Activated CD4-positive, alpha-beta T cell treated with anti-CD3 and anti-CD28 coated beads, Interleukin-2, amount 50 U/mL, for 48 hours (primary cell): ENCODE measurements at regions not wholly inside any gene's neighbourhood (a gene's known extent, or its start where the extent isn't known, plus 50 kb on each side); places are given as distances from the start of the nearest gene placed in this dataset.

Experiments used
- DNase-seq, 2 experiments: peaks; one replicate each; pipeline ENCODE4 v3.0.0-alpha.2; 2020

DNA sequence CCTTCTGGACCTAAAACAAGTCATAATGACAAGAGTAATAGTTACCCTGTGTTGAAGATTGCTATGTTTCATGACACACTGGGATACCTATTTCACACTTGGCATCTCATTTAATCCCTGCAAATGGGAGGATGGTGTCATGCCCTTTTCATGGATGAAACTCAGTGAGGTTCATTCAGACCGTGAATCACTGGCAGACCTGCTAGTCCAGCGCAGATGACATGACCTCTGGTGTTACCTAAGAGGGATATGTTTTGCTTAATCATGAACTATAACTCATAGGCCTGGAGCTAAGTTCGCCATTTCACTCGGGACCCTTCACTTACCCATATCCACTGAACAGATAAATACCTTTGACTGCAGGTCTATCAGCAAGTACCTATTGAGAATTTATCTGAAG is 286.6 kb upstream of the FMN2 start:
- DNase-seq = no peak

DNA sequence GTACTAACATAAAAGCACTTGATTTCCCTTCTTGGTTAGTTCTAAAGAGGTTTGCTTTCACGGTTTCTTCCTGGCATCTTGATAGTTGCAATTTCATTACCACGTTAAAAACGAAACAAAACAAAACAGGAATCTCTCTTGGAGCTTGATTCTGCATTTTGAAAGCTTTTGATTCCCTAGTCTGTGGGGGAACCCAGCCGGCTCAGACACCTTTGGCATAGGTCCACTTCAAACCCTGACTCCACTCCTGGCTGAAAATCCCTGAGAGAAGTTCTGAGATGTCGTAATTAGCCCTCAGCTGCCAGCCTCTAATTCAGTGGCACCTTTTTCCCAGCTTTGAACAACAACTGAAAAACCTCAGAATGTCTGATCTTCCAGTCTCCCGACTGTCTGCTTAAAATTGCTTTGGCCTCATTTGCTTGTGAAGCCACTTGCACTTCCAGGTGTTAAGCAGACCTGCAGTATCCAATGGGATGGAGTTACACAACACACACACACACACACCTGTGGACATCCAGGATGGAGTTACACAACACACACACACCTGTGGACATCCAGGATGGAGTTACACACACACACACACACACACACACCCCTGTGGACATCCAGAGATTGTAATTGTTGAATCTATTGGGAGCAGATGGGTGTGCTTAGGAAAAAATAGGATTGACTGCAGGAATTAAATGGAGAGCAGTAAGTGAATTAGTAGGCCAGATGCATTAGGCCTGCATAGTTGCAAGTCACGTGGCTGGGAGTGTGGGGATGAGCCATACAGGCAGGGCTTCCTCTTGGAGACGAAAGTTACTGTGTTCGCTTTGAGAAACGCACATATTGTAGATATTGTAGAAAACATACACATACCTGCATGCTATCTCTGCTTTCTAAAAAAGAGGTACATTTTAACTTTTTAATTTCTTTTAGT is 285.6 kb upstream of the FMN2 start:
- DNase-seq = no peak

DNA sequence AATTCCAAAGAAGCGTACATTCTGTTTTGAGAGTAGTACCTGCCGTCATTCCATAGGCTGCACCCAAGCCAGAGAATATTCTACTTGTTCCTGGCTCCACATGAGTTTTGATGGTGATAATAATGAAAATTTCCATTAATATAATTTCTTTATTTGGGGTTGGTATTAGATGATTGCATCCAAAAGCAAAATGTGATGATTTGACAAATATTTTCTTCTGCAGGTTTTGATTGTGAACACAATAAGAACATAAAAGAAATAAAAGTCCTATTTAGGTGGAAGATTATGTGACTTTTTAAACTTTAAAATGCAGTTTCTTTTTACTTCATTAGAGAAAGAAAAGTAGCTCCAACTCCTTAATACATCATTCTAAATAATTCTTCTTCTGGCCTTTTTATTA is 284.8 kb upstream of the FMN2 start:
- DNase-seq = no peak

DNA sequence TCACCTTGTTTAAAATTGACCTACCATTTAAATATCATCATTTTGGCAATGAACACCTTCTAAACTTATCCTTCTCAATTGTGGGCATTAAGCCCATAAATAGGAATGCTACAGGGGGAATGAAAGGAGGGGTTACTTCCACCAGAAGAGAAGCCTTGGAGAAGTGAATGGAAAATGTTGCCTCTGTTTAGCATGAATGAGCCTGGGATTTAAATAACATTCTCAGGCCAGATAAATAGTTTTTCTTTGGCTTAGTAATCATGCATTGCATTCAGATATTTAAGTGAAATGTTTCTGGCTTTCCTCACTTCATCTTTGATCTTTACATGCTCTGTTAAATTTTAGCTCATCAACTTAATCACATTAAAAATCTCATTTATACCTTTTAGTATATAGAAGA is 284.3 kb upstream of the FMN2 start:
- DNase-seq = no peak

DNA sequence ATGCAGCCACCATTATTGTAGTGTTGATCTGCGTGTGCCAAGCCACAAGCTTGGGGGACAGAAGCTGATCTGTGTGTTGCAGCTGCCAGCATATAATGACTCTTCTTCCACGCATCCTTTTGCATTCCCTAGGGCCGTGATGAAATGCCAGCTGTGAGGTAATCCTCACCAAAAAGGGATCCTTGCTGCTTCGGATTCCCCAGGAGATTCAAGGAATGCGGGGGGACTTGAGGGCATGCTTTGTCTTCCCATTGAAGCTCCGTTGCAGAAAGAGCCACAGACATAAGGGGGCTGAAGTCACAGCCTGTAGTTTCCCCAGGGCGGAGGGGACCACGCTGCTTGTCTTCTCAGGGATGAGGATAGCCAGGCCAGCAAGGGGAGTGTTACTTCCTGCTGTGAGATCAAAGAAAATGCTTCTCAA is 281.6 kb upstream of the FMN2 start:
- DNase-seq = no peak

DNA sequence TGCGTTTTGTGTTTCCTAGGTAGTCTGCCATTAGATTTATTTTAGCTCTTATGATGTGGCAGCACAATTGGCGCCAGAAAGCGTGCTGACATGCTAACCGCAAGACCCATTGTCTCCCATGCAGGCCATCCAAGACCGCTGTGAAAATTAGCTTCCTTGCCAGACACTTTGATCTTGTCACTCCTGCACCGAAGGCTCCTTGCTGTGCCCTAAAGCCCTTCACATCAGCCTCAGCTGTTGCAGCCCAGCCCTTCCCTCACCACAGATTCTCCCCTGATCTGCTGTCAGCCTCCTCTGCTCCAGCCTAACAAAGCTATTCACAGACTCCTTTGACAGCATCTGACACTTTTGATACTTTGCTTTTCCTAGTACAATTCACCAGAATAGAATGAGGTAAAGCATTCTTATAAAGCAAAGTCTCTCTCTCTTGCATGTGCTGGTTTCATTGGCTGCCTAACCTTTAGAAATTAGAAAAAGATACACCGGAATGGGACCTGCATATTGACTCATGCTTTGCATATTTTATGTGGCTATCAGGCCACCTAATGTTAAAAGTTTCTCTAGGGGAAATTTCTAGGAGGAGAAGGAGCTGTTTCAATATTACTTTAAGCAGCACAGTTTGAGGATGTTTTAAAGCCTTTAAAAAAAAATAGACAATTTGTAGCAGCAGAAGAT is 280.3 kb upstream of the FMN2 start:
- peak; percentile 32 to 41 for DNase-seq

DNA sequence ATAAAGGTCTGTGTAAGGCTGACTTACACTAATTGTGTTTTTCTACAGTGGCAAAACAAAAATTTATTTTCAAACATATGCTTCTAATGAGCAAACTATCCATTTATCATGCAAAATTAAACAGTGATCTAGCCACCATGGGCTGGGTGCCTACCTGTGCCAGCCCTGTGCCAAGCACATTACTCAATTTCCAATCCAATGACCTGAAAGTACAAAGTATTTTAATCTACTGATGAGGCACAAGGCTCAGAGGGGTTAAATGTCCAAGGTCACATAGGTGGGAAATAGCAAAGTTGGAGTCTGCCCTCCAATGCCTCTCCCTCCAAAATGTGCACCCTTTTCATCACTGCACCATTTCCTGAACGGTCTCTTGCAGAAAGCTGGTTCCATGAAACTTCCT is 279.1 kb upstream of the FMN2 start:
- DNase-seq = no peak

DNA sequence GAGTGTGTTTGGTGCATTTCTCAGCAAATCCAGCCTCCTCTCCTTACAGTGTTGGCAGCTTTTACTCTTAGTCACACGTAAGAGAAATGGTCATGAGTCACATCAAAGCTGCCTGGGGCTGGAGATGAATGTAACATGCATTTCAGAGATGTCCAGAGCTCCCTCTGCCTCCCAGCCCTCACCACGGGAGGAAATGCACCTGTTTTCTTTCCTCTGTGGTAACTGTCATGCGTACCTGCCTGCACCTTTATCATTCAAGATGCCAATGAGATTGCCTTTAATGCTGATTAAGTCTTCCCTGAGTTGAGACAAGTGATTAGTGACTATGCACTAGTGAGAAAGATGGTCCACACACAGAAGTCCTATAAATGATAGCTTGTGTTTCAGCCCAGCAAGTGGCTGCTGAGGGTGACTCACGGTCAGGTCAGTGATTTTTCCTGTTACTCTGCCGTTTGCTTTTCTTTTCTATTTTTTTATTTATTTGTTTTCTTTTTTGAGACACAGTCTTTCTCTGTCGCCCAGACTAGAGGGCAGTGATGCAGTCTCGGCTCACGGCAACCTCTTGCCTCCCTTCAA is 277.3 kb upstream of the FMN2 start:
- peak; percentile 38 to 52 for DNase-seq

DNA sequence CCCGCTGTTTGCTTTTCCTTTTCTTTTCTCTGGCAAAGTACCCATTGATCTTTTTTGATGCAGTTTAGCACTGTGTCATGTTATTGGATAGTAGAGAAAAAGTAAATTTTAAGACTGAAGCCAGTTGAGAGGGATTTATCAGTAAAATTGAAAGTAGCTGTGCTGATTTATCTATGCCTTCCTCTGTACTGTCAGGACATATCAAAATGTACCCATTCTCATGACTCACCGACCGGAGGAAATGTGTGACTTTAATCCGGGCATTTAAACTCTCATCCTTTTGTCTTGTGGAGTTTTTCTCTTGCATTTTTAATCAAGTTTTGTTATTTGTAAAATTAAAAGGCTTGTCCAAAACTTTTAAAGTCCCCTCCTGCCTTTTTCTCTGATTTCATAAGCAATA is 276.6 kb upstream of the FMN2 start:
- DNase-seq = no peak

DNA sequence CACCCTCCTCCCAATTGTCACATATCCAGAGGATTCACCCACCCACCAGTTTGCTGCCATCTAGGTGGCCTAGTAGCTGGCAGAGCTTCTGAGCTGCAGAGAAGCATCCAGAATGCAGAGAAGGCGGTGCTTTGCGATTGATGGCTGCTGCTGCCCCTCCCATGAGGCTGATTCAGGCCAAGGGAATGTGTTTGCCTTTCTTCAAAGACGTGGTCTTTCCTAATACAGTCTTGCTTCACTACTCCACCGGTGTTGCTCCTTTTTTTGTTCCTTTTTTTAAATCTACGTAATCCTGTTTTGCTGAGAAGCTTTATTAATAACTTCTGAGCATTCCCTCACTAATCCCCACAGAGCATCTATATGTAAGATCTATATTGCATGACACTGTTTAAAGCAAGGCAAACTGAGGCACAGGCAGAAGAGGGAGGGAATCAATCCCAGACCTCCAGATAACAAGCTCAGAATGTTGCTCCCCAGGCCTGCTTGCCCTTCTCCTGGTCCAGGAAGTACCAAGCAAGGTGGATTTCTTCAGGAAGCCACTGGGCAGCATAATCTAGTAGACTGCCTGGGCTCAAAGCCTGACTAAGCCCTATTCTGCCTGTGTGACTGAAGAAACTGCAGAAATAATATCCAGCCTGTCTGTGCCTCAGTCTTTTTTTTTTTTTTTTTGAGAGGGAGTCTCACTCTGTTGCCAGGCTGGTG is 275.5 kb upstream of the FMN2 start:
- DNase-seq = no peak

DNA sequence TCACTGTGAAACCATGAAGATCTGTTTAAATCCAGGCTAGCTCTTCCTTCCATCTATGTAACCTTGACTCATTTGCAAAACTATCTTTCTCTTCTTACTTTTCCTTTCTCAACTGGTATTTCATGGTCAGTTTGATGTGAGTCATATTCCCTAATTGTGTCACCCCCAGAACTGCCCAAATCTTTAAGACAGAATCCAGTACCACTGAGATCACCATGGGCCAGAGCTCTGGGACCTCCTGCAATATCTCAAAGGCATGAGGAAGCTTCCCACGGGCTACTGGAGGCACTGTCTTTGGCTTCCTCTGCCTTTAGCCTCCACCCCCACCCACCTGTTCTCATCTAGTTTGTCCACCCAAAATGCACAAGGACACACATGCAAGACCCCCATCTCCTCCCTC is 274.4 kb upstream of the FMN2 start:
- DNase-seq = no peak

DNA sequence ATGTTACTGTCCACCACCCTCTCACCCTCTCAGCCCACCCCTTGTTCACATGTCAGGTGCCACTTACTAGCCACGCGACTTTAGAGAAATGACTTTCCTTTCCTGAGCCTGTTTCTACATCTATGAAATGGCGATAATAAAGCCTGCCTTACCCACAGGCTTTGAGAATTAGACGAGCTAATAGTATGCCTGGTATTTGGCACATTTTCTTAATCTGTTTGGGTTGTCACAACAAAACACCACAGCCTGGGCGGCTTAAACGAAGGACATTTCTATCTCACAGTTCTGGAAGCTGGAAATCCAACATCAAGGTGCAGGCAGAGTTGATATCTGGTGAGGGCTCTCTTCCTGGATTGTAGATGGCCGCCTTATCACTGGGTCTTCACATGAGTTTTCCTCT is 273.9 kb upstream of the FMN2 start:
- no peak for DNase-seq

DNA sequence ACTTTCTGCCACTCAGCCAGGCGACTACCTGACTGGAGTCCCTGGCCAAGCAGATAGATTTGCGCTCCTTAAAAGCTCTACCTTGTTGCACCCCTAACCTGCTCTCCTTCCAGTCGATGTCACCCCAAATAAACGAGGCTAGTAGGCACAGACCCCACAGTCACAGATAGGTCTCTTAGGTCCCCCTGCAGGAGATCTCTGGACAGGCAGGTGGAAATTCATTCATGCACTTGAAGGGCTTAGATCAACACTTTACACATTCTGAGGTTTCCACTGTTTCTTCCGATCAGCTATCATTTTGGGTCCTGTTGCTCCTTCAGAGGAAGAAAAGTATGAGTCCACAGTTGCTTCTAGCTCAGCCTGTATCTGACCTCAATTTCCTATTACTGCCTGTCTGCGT is 272.6 kb upstream of the FMN2 start:
- DNase-seq = no peak

DNA sequence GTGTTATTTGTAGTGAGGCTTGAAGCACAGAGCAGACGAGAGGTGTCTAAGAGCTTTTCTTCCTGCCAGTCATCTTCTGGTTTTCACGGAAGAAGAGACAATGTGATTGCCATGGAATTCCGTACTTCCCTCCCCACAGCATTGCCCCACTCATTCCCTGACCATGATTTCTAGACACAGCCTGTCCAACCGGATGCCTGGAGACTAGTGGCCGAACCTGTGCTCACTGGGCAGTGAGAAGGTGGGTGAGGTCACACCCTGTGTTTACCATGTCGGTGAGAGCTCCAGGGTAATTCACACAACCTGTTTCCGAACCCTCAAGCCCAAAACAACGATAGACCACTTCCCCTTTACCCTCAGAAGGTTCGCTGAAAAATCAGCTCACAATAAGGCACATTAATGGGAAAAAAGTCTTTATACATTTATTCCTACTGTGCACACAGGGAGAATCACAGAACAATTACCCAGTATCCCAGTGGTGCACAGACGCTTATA is 271.9 kb upstream of the FMN2 start:
- DNase-seq = no peak

DNA sequence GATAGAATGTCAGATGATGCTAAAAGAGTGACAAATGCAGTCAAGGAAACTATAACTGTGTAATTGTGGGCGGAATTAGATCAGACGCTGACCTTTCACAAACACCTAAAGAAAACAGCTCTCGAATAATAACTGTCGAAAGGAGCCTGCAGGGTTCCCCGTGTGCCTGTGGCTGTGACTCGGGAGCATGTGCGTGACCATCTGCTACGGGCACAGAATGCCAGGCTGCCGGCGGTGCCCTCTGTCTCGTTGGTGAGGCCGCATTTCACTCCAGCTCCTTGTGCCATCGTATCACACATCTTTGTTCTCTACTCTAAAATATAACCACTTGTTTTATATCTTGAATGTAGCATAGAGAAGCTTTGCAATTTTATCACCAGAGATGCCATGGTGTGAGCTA is 267.8 kb upstream of the FMN2 start:
- DNase-seq = no peak

DNA sequence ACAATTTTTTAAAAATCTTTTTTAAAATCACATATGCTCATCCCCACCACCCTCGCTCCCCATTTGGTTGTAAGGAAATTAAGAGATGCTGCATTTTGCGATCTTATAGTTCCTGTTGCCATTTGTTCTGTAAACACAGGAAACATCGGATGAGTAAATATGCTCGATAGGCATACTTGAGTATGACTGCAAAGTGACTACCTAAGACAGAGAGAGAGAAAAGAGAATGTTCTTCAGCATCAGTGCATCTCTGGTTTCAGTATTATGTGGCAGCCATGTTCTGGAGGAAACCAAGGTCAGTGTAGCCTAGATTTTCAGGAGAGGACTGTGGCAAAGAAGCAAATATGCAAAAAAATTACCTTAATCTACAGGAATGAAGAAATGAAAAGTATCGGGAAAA is 265.5 kb upstream of the FMN2 start:
- DNase-seq = no peak

DNA sequence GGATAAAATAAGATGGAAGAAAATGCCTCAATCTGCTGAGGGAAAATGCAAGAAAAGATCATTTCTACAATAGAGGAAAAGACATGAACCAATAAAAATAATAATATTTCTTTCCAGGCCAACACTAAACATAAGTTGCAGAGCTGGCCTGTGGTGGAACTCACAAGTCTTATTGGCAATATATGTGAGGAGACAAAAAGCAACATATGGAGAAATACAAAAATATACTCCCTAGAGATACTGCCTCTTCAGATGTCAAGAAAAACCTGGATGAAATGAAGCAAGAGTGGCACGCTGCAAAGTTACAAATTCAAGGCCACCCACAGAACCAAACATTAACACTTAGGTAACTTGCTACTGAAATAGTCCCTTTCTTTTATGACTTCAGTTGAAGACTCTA is 264.9 kb upstream of the FMN2 start:
- DNase-seq = no peak

DNA sequence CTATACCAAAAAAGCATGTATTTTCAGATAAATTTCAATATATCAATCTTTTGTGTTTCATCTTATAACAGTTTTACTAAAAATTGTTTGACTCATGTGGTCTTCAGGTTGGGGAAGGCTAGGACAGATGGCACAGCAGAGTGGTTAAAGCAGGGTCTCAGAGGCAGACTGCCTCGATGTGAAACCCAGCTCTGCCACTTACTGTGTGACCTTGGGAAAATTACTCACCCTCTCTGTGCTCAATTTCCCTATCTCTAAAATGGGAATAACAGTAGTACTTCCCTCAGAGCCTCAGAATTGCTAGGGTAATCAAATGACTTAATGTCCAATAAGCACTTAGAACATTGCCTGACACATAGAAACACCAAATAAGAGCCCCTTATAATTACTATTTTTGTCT is 262.1 kb upstream of the FMN2 start:
- DNase-seq = no peak

DNA sequence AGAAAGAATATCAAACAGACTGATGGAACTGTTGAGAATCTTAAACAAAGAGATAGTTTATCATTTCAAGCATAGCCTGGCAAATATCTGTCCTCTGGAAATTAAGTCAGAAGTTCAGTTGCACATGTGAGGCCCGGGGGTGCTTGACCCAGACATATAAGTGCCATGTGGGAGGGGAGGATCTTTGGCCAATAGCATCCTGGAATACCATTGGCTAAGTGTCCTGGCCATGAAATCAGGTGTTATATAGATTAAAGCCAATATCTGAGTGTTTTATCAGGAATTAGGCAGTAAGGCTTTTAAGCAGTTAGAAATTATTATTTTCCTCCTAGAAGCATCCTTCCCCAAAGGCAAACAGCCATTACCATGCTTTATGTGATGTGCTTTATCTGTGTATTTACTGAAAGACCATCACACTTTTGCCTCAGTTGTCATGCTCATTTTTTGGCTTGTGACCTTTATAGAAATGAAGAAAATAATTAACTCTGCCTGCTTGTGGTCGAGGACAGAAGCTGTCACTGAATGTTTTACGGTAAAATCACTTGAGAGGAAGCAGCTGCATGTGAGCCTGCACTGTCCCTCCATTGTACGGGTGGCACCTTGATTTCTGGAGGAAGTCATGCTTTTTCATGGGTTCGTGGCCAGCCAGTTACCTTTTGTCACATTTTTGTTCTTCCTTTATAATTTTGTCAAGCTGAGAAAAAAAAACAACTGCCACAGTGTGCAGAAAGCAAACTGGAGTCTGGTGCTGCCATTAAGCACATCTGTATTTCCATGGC is 259.9 kb upstream of the FMN2 start:
- DNase-seq = no peak

DNA sequence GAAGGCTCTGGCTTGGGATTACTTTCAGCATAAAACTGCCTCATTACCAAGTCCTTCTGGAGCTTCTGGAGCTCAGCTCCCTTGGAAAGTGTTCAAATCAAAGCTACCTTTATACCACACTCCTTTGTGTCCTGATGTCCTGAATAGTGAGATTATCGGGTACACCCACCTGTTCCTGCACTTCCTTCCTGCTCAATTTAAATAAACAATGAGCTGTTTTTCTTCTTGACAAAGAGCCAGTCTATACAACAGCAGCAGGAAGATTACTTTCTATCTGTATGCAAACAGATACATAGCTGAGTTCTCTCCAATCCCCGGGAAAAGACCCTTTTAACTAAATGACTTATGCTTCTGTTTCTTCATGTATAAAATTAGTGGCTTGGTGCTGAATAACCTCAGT is 258.0 kb upstream of the FMN2 start:
- no peak for DNase-seq

DNA sequence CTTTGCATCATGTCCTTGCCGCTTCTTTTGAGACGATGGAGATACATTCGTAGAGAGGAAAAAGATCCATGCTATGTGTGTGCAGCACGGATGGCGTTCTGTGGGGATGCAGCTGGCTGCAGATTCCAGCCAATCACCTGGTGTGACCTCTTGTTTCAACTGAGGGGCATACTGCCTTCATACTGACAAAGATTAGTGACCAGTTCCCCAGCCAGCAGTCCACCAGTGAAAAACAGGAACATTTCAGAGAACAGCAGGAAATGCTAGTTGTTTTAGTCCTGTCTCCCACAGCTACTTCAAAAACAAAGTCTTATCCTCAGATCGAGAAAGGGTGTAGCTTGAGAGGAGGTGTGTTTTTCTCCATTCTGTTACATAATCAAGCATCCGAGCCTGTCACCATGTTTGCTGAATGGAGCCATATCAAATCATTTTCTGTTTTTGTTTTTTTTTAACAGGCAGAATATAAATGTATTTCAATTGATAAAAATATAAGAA is 255.7 kb upstream of the FMN2 start:
- no peak for DNase-seq

DNA sequence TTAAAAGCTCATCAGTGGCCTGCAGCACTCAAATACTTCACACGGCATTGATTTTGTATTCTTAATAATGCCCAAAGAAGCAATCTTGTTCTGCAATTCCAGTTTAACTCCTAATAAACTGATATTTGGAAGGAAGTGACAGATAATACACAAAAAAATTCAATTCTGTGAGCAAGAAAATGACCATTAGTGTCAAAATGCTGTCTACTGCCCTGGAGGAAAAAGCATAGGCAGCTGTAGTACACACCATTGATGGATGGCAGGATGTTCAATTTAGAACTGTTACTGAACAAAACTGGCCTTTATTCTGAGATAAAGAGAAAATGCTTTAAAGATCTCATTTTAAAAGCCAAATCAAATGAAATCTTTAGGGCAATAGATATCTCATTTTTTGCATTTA is 251.3 kb upstream of the FMN2 start:
- DNase-seq = no peak
